Pancreas (tissue), 10 donors: ENCODE measurements at regions not wholly inside any gene's neighbourhood (a gene's known extent, or its start where the extent isn't known, plus 50 kb on each side); places are given as distances from the start of the nearest gene placed in this dataset.

Experiments
- ATAC-seq, 4 donors: fragments of 200-7000 bp; cut with Tn5 transposase; one replicate each; pipeline versions ENCODE4 v1.8.0 to v1.9.1; 2020; ENCODE audit warnings: mild to moderate bottlenecking in 4 of 4, moderate library complexity in 4 of 4
- DNase-seq, 6 donors: peaks; one replicate each; pipeline ENCODE4 v3.0.0-alpha.2; 2020
- FAIRE-seq: peaks from 2 replicates; lab custom pipeline; 2012; peaks lifted over from hg19 to GRCh38; lab: Jason Lieb, UNC
- H3K27ac ChIP-seq, 4 donors: fragments of 200-600 bp; sonication (generic); 1 replicate in 3 of 4; 2 replicates in 1 of 4; pipeline versions ENCODE4 v1.5.0 to v1.8.0; 2020
- H3K27me3 ChIP-seq, 4 donors: fragments of 200-600 bp; one replicate each; pipeline ENCODE4 v1.8.0; 2021
- H3K36me3 ChIP-seq, 3 donors: fragments of 200-600 bp; sonication (generic) in 1 of 3; one replicate each; pipeline versions ENCODE4 v1.5.0 to v1.8.0; 2020 to 2021
- H3K4me1 ChIP-seq, 3 donors: fragments of 200-600 bp; one replicate each; pipeline ENCODE4 v1.8.0; 2021
- H3K4me3 ChIP-seq, 4 donors: fragments of 200-600 bp; sonication (generic) in 2 of 4; one replicate each; pipeline versions ENCODE4 v1.5.0 to v1.8.0; 2020 to 2021
- H3K9me3 ChIP-seq, 4 donors: fragments of 200-600 bp; one replicate each; pipeline ENCODE4 v1.8.0; 2021
- CTCF ChIP-seq, 4 donors: fragments of 200-600 bp; sonication (generic) in 3 of 4; IDR thresholded peaks; one replicate each; pipeline versions ENCODE4 v1.5.0 to v1.8.0; 2021; ENCODE audit warnings: antibody characterized with exemption in 4 of 4
- WGBS, 2 donors: extraction: QIAGEN DNeasy Blood & Tissue Kit; methylation state at CpG; one replicate each; pipeline ENCODE4 v1.1.7; 2013; 5-methylcytosine and 5-hydroxymethylcytosine counted together
- intact Hi-C, 3 donors: fragments of 100-400 bp; cut with DNase I; formaldehyde crosslinking; loops; one replicate each; pipeline versions ENCODE4 v1.11.1 to v1.14.2; 2022
- donor health status: healthy with polysubstance abuse.
- donor health status: DM: no; HTN: no; CAD: no; lungs with moderate emphysema.
- donor health status: DM: no; HTN: no; CAD: no.
- donor health status: control.
- donor health status: control.
- donor health status: Bipolar disorder and iron deficiency.
- donor health status: DM: yes; HTN: yes; CAD: no.
- donor health status: DM: no; HTN: no; CAD: no.
- donor health status: DM: no; HTN: no; CAD: no.
- donor health status: DM: yes; HTN: yes; CAD: no.

GRCh38 chr7:142432377-142432776 is 174.5 kb upstream of the PRSS58 start:
- H3K9me3 ChIP-seq, result no peaks in the 10 kb centered on the region
- no peak for FAIRE-seq
- DNase-seq, result no peak
- H3K4me3 ChIP-seq, result no peak overlapping the region
- intact Hi-C loops, result no loop called here
- 76 to 85% methylated on average over 2 of the region's 2 CpGs for WGBS, 2 donors
- no peaks in the 10 kb centered on the region for H3K4me1 ChIP-seq
- no peaks in the 10 kb centered on the region for H3K27me3 ChIP-seq
- ATAC-seq, result no peak
- no peak overlapping the region for H3K27ac ChIP-seq
- no peak for TF ChIP-seq CTCF (IDR thresholded peaks at IDR 0.05)
- no peaks in the 10 kb centered on the region for H3K36me3 ChIP-seq

GRCh38 chr7:142431491-142431890 is 173.6 kb upstream of the PRSS58 start:
- H3K36me3 ChIP-seq, result no peaks in the 10 kb centered on the region
- H3K27me3 ChIP-seq, result no peaks in the 10 kb centered on the region
- intact Hi-C loops, result no loop called here
- no peaks in the 10 kb centered on the region for H3K4me1 ChIP-seq
- no peak for TF ChIP-seq CTCF (IDR thresholded peaks at IDR 0.05)
- H3K4me3 ChIP-seq, result no peak overlapping the region
- no peak for FAIRE-seq
- H3K27ac ChIP-seq, result no peak overlapping the region
- 82 to 85% methylated on average over 2 of the region's 2 CpGs for WGBS, 2 donors
- no peak for DNase-seq
- no peak for ATAC-seq
- no peaks in the 10 kb centered on the region for H3K9me3 ChIP-seq

- intact Hi-C loops, result no loop called here
- no peak for ATAC-seq
- FAIRE-seq, result no peak
- DNase-seq, result no peak
- H3K4me3 ChIP-seq, result no peak overlapping the region
- H3K36me3 ChIP-seq, result no peaks in the 10 kb centered on the region
- TF ChIP-seq CTCF (IDR thresholded peaks at IDR 0.05), result no peak
- 51 to 60% methylated on average over 2 of the region's 2 CpGs for WGBS, 2 donors
- H3K9me3 ChIP-seq, result no peaks in the 10 kb centered on the region
- H3K4me1 ChIP-seq, result no peaks in the 10 kb centered on the region
- no peaks in the 10 kb centered on the region for H3K27me3 ChIP-seq
- H3K27ac ChIP-seq, result no peak overlapping the region
These were observed 170.2 kb upstream of the PRSS58 start for GRCh38 chr7:142428094-142428493.

- no peak for DNase-seq
- FAIRE-seq, result no peak
- intact Hi-C loops, result no loop called here
- no peaks in the 10 kb centered on the region for H3K9me3 ChIP-seq
- H3K27ac ChIP-seq, result no peak overlapping the region
- WGBS, 2 donors, result 68 to 74% methylated on average over 8 of the region's 8 CpGs
- no peaks in the 10 kb centered on the region for H3K36me3 ChIP-seq
- H3K4me3 ChIP-seq, result no peak overlapping the region
- TF ChIP-seq CTCF (IDR thresholded peaks at IDR 0.05), result no peak
- ATAC-seq, result no peak
- no peaks in the 10 kb centered on the region for H3K4me1 ChIP-seq
- no peaks in the 10 kb centered on the region for H3K27me3 ChIP-seq
These were observed 167.4 kb upstream of the PRSS58 start for GRCh38 chr7:142425281-142425680.

- 87 to 91% methylated on average over 4 of the region's 4 CpGs for WGBS, 2 donors
- Histone ChIP-seq H3K4me3 (no peak overlapping the region), H3K4me1 (no peaks in the 10 kb centered on the region), H3K27ac (no peak overlapping the region), H3K9me3 (no peaks in the 10 kb centered on the region), H3K27me3 (no peaks in the 10 kb centered on the region), H3K36me3 (no peaks in the 10 kb centered on the region)
- FAIRE-seq (no peak), DNase-seq (no peak), ATAC-seq (no peak)
- TF ChIP-seq CTCF (IDR thresholded peaks at IDR 0.05), result no peak
- intact Hi-C loops, result no loop called here
These were observed 164.8 kb upstream of the PRSS58 start for GRCh38 chr7:142422621-142423020.
